ENCODE measurements at regions not wholly inside any gene's neighbourhood (a gene's known extent, or its start where the extent isn't known, plus 50 kb on each side); places are given as distances from the start of the nearest gene placed in this dataset.

DNA sequence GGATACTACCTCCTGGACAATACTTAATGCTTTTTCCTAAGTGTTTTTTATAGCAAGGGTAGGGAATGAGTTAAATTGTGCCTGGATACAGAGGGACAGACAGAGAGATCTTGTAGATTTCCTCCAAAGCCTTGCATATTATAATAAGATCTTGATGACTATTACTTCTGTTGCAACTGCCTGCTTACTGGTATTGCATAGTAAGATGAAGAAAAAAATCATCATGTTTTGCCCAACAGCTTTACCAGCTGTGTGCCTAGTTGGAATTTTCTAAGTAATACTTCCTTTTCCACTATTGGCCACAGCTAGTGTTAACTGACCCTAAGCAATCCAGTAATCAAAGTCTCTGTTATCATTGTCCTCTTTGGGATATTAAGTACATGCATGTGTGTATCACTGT, 139.0 kb downstream of the DCK start:
- Histone ChIP-seq H3K9me3 (replicated peaks) (no peaks in the 10 kb centered on the region), H3K4me3 (no peak overlapping the region), H3K36me3 (no peaks in the 10 kb centered on the region), H3K27me3 (replicated peaks) (no peaks in the 10 kb centered on the region), H3K27ac (no peak overlapping the region), H3K4me1 (replicated peaks) (no peaks in the 10 kb centered on the region; the same call in 1 of the 2 replicates)
- no peak for DNase-seq (ENCODE audit: low read depth in 1 of 2, low spot score in 2 of 2)

DNA sequence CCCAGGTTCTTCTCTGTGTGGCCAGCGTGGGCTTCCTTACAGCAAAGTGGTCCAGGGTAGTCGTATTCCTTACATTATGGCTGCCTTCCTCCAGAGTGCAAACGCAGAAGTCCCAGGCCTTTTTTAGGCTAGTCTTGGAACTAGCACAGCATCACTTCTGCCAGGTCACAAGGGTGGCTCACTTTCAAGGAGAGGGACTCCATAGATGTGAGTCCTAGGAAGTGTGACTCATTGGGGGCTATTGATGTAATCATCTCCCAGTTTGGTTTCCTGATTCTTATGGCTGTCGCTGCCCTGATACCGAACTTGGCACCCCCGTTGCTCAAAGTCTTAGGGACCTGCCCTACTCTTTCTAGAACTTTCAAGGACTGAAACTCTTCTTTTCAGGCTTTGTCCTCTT, 140.0 kb downstream of the DCK start:
- no peaks in the 10 kb centered on the region for H3K36me3 ChIP-seq
- no peak overlapping the region for H3K4me3 ChIP-seq
- no peaks in the 10 kb centered on the region for H3K27me3 ChIP-seq (replicated peaks)
- DNase-seq (ENCODE audit: low read depth in 1 of 2, low spot score in 2 of 2), result no peak
- no peaks in the 10 kb centered on the region for H3K9me3 ChIP-seq (replicated peaks)
- no peak overlapping the region for H3K27ac ChIP-seq
- H3K4me1 ChIP-seq (replicated peaks), result no peaks in the 10 kb centered on the region; the same call in 1 of the 2 replicates

DNA sequence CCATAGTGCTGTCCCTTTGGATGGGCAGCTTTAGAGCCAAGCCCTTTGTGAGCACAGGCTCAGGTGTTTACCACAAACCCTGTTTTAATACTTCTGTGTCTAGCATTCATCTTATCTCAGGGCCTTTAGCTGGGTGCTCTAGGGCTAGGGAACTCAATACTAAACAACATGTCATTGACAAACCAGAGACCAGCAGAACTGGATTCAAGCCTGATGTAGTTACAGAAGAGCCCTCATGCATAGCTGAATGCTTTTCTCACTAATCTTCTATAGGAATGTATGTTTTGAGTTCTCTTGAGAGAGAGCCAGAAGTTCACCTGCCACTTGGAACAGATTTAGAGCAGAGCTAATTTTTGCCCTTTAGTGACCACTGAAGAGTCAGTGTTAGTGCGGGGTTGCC, 142.6 kb downstream of the DCK start:
- no peaks in the 10 kb centered on the region for H3K27me3 ChIP-seq (replicated peaks)
- no peaks in the 10 kb centered on the region for H3K36me3 ChIP-seq
- no peaks in the 10 kb centered on the region for H3K9me3 ChIP-seq (replicated peaks)
- DNase-seq (ENCODE audit: low read depth in 1 of 2, low spot score in 2 of 2), result no peak
- no peaks in the 10 kb centered on the region for H3K4me1 ChIP-seq (replicated peaks)
- no peak overlapping the region for H3K4me3 ChIP-seq
- no peak overlapping the region for H3K27ac ChIP-seq

- no peaks in the 10 kb centered on the region for H3K9me3 ChIP-seq (replicated peaks)
- no peaks in the 10 kb centered on the region for H3K36me3 ChIP-seq
- H3K27ac ChIP-seq, result no peak overlapping the region
- no peak overlapping the region for H3K4me3 ChIP-seq
- no peaks in the 10 kb centered on the region for H3K4me1 ChIP-seq (replicated peaks)
- DNase-seq (ENCODE audit: low read depth in 1 of 2, low spot score in 2 of 2), result no peak
- no peaks in the 10 kb centered on the region for H3K27me3 ChIP-seq (replicated peaks)
Measured at GRCh38 chr4:71138007-71138615, 144.7 kb downstream of the DCK start.

DNA sequence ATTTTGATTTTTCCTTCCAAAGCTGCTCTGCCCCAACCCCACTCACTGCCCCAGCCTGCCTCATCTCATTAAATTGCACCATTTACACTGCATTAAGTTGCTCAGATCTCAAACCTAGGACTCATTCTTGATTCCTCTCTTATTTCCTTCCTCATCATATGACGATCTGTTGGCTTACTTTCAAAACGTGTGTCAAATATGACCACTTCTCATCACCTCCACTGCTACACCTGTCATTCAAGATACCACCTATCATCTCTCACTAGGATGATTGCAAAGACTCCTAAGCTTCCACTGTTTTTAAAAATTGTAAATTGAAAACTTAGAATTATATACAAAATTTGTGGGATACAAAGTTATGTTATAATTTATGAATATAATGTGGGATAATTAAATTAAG, 147.1 kb downstream of the DCK start:
- no peaks in the 10 kb centered on the region for H3K36me3 ChIP-seq
- DNase-seq (ENCODE audit: low read depth in 1 of 2, low spot score in 2 of 2), result no peak

GRCh38 chr4:71141125-71141524, 147.7 kb downstream of the DCK start:
- Histone ChIP-seq H3K36me3 (no peaks in the 10 kb centered on the region), H3K27ac (no peak overlapping the region), H3K4me3 (no peak overlapping the region), H3K27me3 (replicated peaks) (no peaks in the 10 kb centered on the region), H3K9me3 (replicated peaks) (no peaks in the 10 kb centered on the region), H3K4me1 (replicated peaks) (no peaks in the 10 kb centered on the region)
- no peak for DNase-seq (ENCODE audit: low read depth in 1 of 2, low spot score in 2 of 2)

More for the DNA sequence above, 147.1 kb downstream of the DCK start:
- Histone ChIP-seq H3K27ac (no peak overlapping the region), H3K9me3 (replicated peaks) (no peaks in the 10 kb centered on the region), H3K27me3 (replicated peaks) (no peaks in the 10 kb centered on the region), H3K4me3 (no peak overlapping the region), H3K4me1 (replicated peaks) (no peaks in the 10 kb centered on the region)

DNA sequence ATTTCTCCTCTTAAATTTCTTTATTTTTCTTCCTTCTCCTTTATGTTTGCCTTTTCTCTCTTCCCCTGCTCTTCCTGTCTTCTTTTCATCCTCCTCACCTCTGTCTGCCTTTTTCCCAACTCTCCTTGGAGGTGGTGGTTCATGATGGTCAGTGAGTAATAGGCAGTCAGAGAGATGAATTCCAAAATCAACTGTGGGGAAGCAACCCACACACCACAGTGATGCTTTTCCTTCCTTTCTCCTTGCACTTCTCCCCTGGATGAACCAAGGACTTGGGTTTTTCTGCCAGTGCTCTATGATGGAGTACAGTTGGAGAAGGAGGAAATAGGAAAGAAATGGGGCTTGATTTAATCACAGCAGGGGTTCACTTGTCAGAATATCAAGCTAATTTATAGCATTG, 153.8 kb downstream of the DCK start:
- no peak for DNase-seq (ENCODE audit: low read depth in 1 of 2, low spot score in 2 of 2)
- Histone ChIP-seq H3K9me3 (replicated peaks) (no peaks in the 10 kb centered on the region), H3K36me3 (no peaks in the 10 kb centered on the region), H3K27me3 (replicated peaks) (no peaks in the 10 kb centered on the region), H3K4me1 (replicated peaks) (no peaks in the 10 kb centered on the region), H3K4me3 (no peak overlapping the region), H3K27ac (no peak overlapping the region)

DNA sequence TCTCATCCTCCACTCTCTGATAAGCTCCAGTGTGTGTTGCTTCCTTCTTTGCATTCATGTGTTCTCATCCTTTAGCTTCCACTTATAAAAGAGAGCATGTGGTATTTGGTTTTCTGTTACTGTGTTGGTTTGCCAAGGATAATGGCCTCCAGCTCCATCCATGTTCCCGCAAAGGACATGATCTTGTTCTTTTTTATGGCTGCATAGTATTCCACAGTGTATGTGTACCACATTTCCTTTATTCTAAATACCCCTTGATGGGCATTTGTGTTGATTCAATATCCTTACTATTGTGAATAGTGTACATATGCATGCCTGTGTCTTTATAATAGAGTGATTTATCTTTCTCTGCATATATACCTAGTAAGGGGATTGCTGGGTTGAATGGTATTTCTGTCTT, 155.1 kb downstream of the DCK start:
- Histone ChIP-seq H3K9me3 (replicated peaks) (no peaks in the 10 kb centered on the region), H3K4me3 (no peak overlapping the region), H3K36me3 (no peaks in the 10 kb centered on the region), H3K27ac (no peak overlapping the region), H3K4me1 (replicated peaks) (no peaks in the 10 kb centered on the region), H3K27me3 (replicated peaks) (no peaks in the 10 kb centered on the region)
- DNase-seq (ENCODE audit: low read depth in 1 of 2, low spot score in 2 of 2), result no peak

GRCh38 chr4:71151054-71151453, 157.6 kb downstream of the DCK start:
- Histone ChIP-seq H3K4me3 (no peak overlapping the region), H3K27me3 (replicated peaks) (no peaks in the 10 kb centered on the region), H3K36me3 (no peaks in the 10 kb centered on the region), H3K9me3 (replicated peaks) (no peaks in the 10 kb centered on the region), H3K4me1 (replicated peaks) (no peaks in the 10 kb centered on the region), H3K27ac (no peak overlapping the region)
- no peak for DNase-seq (ENCODE audit: low read depth in 1 of 2, low spot score in 2 of 2)

GRCh38 chr4:71156616-71157015, 163.2 kb downstream of the DCK start:
- Histone ChIP-seq H3K27ac (no peak overlapping the region), H3K27me3 (replicated peaks) (0 out of 2 replicates have a peak, but pooled peaks cover 2% of the 10 kb centered on the region), H3K4me1 (replicated peaks) (no peaks in the 10 kb centered on the region), H3K9me3 (replicated peaks) (no peaks in the 10 kb centered on the region), H3K4me3 (no peak overlapping the region), H3K36me3 (no peaks in the 10 kb centered on the region)
- no peak for DNase-seq (ENCODE audit: low read depth in 1 of 2, low spot score in 2 of 2)

- H3K27ac ChIP-seq, result no peak overlapping the region
- no peak overlapping the region for H3K4me3 ChIP-seq
- no peaks in the 10 kb centered on the region for H3K36me3 ChIP-seq
- H3K27me3 ChIP-seq (replicated peaks), result no peaks in the 10 kb centered on the region
- no peaks in the 10 kb centered on the region for H3K9me3 ChIP-seq (replicated peaks)
- no peaks in the 10 kb centered on the region for H3K4me1 ChIP-seq (replicated peaks)
- DNase-seq (ENCODE audit: low read depth in 1 of 2, low spot score in 2 of 2), result no peak
Measured at GRCh38 chr4:71162386-71162785, 168.9 kb downstream of the DCK start.

DNA sequence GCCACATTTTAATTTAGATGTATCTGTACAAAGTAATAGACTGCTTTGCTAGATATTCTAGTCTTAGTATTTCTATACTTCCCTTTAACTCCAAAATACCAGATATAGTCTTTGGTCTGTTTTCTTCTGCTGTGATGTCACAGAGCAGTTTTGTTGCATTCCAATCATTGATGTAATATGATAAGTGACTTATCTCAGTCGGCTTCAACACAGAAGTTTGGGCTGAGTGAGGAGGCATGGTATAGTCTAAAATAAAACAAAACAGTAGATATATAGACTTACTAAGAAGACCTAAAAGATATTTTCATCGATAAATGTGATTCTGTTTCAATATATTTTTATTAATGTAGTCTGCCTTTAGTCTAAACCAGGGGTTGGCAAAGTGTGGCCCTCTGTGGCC, 169.9 kb downstream of the DCK start:
- no peaks in the 10 kb centered on the region for H3K27me3 ChIP-seq (replicated peaks)
- no peak overlapping the region for H3K27ac ChIP-seq
- no peak overlapping the region for H3K4me3 ChIP-seq
- no peaks in the 10 kb centered on the region for H3K4me1 ChIP-seq (replicated peaks)
- no peak for DNase-seq (ENCODE audit: low read depth in 1 of 2, low spot score in 2 of 2)
- no peaks in the 10 kb centered on the region for H3K9me3 ChIP-seq (replicated peaks)
- H3K36me3 ChIP-seq, result no peaks in the 10 kb centered on the region

GRCh38 chr4:71167083-71167482, 171.7 kb upstream of the SLC4A4 start:
- H3K36me3 ChIP-seq, result no peaks in the 10 kb centered on the region
- no peaks in the 10 kb centered on the region for H3K27me3 ChIP-seq (replicated peaks)
- H3K4me1 ChIP-seq (replicated peaks), result no peaks in the 10 kb centered on the region
- DNase-seq (ENCODE audit: low read depth in 1 of 2, low spot score in 2 of 2), result no peak
- H3K27ac ChIP-seq, result no peak overlapping the region
- no peaks in the 10 kb centered on the region for H3K9me3 ChIP-seq (replicated peaks)
- H3K4me3 ChIP-seq, result no peak overlapping the region

- Histone ChIP-seq H3K4me3 (no peak overlapping the region), H3K36me3 (no peaks in the 10 kb centered on the region), H3K4me1 (replicated peaks) (no peaks in the 10 kb centered on the region), H3K27me3 (replicated peaks) (no peaks in the 10 kb centered on the region), H3K9me3 (replicated peaks) (no peaks in the 10 kb centered on the region), H3K27ac (no peak overlapping the region)
- DNase-seq (ENCODE audit: low read depth in 1 of 2, low spot score in 2 of 2), result no peak
Measured at GRCh38 chr4:71171592-71171991, 167.2 kb upstream of the SLC4A4 start.

GRCh38 chr4:71181332-71181731, 157.5 kb upstream of the SLC4A4 start:
- H3K27me3 ChIP-seq (replicated peaks), result peaks cover 19% of the 10 kb centered on the region
- H3K4me1 ChIP-seq (replicated peaks), result peaks cover 2% of the 10 kb centered on the region
- H3K4me3 ChIP-seq, result no peak overlapping the region
- no peaks in the 10 kb centered on the region for H3K9me3 ChIP-seq (replicated peaks)
- H3K27ac ChIP-seq, result no peak overlapping the region
- no peaks in the 10 kb centered on the region for H3K36me3 ChIP-seq
- no peak for DNase-seq (ENCODE audit: low read depth in 1 of 2, low spot score in 2 of 2)
